Spinal cord (tissue), 9 donors: ENCODE measurements at regions not wholly inside any gene's neighbourhood (a gene's known extent, or its start where the extent isn't known, plus 50 kb on each side); places are given as distances from the start of the nearest gene placed in this dataset.

Source experiments
- DNase-seq, 6 donors: peaks; one replicate each; pipeline versions ENCODE4 v3.0.0 to v3.0.0-alpha.2; 2013 to 2015; ENCODE audit warnings: low spot score in 6 of 6, low read depth in 4 of 6
- H3K27ac ChIP-seq: one replicate; pipeline ENCODE4 v1.5.1; 2013; ENCODE audit warnings: low read depth, low read length, control low read depth
- H3K27me3 ChIP-seq: one replicate; pipeline ENCODE4 v1.6.1; 2013; ENCODE audit warnings: low read length; ENCODE audit not compliant: control insufficient read depth, insufficient read depth
- H3K36me3 ChIP-seq: one replicate; pipeline ENCODE4 v1.6.1; 2013; ENCODE audit warnings: low read length; ENCODE audit not compliant: control insufficient read depth, insufficient read depth
- H3K4me1 ChIP-seq: one replicate; pipeline ENCODE4 v1.6.1; 2013; ENCODE audit warnings: low read length; ENCODE audit not compliant: control insufficient read depth, insufficient read depth
- H3K4me3 ChIP-seq: one replicate; pipeline ENCODE4 v1.5.1; 2013; ENCODE audit warnings: low read depth, low read length, control low read depth
- H3K9me3 ChIP-seq: one replicate; pipeline ENCODE4 v1.6.1; 2013; ENCODE audit warnings: low read length; ENCODE audit not compliant: control insufficient read depth, insufficient read depth
- WGBS: methylation state at CpG from one replicate; pipeline ENCODE4 v1.1.5; 2013; ENCODE audit warnings: missing lambda C conversion rate; ENCODE audit not compliant: insufficient coverage; 5-methylcytosine and 5-hydroxymethylcytosine counted together
- donor health status: healthy.

DNA sequence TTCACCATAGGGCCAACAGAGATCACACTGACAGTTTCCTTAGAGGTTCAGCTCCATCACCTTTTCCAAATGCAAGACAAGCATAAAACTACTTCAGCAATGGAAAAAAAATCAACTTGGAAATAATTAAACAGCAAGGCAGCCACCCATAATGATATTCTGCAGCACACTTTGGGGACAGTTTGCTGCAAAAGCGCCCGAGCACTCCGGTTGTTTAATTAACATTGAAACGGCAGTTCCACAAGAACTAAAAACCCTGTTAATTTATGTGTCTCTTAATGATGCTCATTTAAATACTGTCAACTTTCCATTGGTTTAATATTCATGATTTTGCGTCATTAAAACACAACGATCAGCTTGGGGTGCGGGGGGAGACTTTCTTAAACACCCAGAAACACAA, 153.2 kb downstream of the ELAVL4 start:
- no peaks in the 10 kb centered on the region for H3K4me1 ChIP-seq
- no peaks in the 10 kb centered on the region for H3K36me3 ChIP-seq
- DNase-seq = peak in 1 of 6 donors; percentile 92
- no peak overlapping the region for H3K4me3 ChIP-seq
- H3K27ac ChIP-seq = no peak overlapping the region
- WGBS = no CpG with 5 or more reads among the region's 7 CpGs
- H3K27me3 ChIP-seq = no peaks in the 10 kb centered on the region
- no peaks in the 10 kb centered on the region for H3K9me3 ChIP-seq

DNA sequence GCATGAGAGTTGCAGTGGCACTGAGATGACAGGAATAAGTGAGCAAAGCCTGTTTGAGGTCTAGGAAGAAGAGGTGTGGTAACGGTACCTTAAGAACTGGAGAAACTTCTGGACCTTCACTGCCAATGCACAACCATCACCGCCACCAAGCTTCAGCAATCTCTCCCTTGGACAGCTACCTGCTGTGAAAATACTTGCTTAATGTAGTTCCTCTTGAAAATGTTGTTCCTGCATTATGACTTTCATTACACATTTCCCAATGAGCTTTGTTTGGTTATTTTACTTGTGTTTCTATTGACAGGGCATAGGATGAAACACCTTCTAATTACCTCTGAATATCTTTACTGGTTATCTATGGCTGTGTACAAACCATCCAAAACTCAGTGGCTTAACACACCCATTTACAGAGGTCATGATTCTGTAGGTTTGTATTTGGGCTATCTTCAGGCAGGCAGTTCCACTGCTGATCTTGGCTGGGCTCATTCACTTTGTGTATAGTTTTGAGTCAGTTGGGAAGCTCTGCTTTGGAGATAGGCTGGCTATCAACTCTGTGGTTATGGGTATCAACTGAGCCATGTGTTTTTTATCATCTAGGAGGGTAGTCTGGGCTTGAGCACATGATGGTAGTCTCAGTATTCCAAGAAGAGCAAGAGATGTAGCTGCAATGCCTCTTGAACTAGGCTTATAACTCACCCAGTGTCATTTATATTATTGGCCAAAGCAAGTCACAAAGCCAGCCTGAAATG, 149.4 kb downstream of the ELAVL4 start:
- Histone ChIP-seq H3K4me1 (no peaks in the 10 kb centered on the region), H3K27ac (no peak overlapping the region), H3K27me3 (no peaks in the 10 kb centered on the region), H3K9me3 (no peaks in the 10 kb centered on the region), H3K36me3 (no peaks in the 10 kb centered on the region), H3K4me3 (no peak overlapping the region)
- no peak for DNase-seq
- no CpG with 5 or more reads among the region's 2 CpGs for WGBS

DNA sequence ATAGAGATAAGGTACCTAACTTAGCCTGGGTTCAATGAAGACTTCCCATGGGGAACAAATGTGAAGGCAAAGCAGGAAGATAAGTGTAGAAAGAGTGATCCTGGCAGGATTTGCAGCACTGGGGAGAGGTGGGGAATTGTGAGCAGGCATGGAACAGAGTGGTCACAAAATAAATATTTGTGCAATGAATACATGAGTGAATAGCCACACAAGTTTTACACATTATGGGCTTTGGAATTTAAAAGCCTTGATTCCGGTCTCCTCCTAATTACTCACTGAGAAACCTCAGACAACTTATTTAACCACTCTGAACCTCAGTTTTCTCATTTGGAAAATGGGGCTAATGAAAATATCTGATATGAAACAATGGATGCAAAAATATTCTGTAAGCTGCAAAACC, 148.3 kb downstream of the ELAVL4 start:
- DNase-seq = no peak
- no peaks in the 10 kb centered on the region for H3K27me3 ChIP-seq
- H3K36me3 ChIP-seq = no peaks in the 10 kb centered on the region
- H3K27ac ChIP-seq = no peak overlapping the region
- H3K4me3 ChIP-seq = no peak overlapping the region
- H3K9me3 ChIP-seq = no peaks in the 10 kb centered on the region
- WGBS = no CpG with 5 or more reads among the region's 1 CpG
- H3K4me1 ChIP-seq = peaks cover 4% of the 10 kb centered on the region
